Stimulated activated naive CD8-positive, alpha-beta T cell treated with anti-CD3 and anti-CD28 coated beads, Interleukin-15, amount 100 ng/mL, for 72 hours (primary cell): ENCODE measurements at regions not wholly inside any gene's neighbourhood (a gene's known extent, or its start where the extent isn't known, plus 50 kb on each side); places are given as distances from the start of the nearest gene placed in this dataset.

Experiments
- ATAC-seq: fragments of 150-1000 bp; cut with Tn5 transposase; 2 replicates; pipeline ENCODE4 v1.10.0; 2021; ENCODE audit warnings: mild to moderate bottlenecking, moderate library complexity
- DNase-seq, 2 donors: peaks; one replicate each; pipeline ENCODE4 v3.0.0; 2021 to 2022
- H3K27ac Mint-ChIP-seq, 2 donors: one replicate each; pipeline ENCODE4 v1.8.0; 2022; ENCODE audit warnings: mild to moderate bottlenecking in 2 of 2, mixed read lengths in 2 of 2, moderate library complexity in 2 of 2
- H3K27me3 Mint-ChIP-seq: one replicate; pipeline ENCODE4 v1.8.0; 2022; ENCODE audit warnings: mixed read lengths
- H3K4me1 Mint-ChIP-seq: one replicate; pipeline ENCODE4 v1.8.0; 2022; ENCODE audit warnings: mild to moderate bottlenecking, mixed read lengths
- H3K4me3 Mint-ChIP-seq, 2 donors: one replicate each; pipeline ENCODE4 v1.8.0; 2022; ENCODE audit warnings: mild to moderate bottlenecking in 2 of 2, mixed read lengths in 2 of 2, moderate library complexity in 1 of 2
- H3K9me3 Mint-ChIP-seq, 2 donors: one replicate each; pipeline ENCODE4 v1.8.0; 2022; ENCODE audit warnings: mixed read lengths in 2 of 2

DNA sequence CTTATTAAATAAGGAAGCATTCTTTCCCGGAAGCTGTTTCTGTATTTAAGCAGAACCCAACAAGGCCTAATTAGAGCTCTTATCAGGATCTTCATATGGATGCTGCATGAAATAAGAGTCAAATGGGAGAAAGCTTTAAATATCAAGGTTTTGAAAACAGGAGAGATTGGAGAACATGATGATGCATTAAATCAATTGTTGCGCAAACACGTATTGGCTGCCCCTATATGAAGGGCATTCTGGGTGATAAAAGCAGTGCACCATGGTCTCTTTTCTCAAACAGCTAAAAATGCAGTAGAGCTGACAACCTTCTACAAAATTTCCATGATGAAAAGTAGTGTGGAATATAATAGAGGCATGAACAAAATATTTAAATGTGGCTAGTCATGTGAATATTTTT, 98.9 kb downstream of the TBXT start:
- no peak for ATAC-seq
- no peak for DNase-seq
- Mint-ChIP-seq H3K9me3 (peaks cover 17 to 22% of the 10 kb centered on the region in 2 donors), H3K4me3 (no peak overlapping the region), H3K27me3 (no peaks in the 10 kb centered on the region), H3K4me1 (no peaks in the 10 kb centered on the region), H3K27ac (no peak overlapping the region)

DNA sequence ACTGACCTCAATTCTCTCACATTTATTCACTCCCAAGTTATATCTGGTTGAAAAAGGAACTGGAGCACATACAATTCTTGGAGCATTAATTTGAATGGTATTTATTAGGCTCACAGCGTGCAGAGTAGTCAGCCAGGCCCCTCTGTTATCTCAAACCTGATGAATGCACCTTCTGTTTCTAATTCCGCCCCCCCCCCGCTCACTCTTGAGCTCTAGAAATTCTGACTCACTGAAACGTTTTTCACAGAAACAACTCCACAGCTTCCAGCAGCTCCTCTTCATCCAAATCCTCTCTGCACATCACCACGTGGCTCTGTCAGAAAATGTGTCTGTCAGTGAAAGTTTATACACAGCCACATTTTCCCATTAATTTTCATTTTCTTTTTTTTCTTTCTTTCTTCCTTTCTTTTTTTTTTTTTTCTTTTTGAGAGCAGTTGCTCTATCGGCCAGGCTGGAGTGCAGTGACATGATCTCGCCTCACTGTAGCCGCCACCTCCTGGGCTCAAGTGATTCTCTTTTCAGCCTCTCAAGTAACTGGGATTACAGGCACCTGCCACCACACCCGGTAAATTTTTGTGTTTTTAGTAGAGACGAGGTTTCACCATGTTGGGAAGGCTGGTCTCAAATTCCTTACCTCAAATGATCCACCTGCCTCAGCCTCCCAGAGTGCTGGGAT, 109.4 kb downstream of the TBXT start:
- H3K27ac Mint-ChIP-seq, result peak overlapping the region in 1 of 2 donors; percentile 61
- no peak overlapping the region for H3K4me3 Mint-ChIP-seq
- H3K4me1 Mint-ChIP-seq, result no peaks in the 10 kb centered on the region
- H3K9me3 Mint-ChIP-seq, result peaks cover 9 to 25% of the 10 kb centered on the region in 2 donors
- DNase-seq (no peak), ATAC-seq (no peak)
- H3K27me3 Mint-ChIP-seq, result peaks cover 41% of the 10 kb centered on the region

DNA sequence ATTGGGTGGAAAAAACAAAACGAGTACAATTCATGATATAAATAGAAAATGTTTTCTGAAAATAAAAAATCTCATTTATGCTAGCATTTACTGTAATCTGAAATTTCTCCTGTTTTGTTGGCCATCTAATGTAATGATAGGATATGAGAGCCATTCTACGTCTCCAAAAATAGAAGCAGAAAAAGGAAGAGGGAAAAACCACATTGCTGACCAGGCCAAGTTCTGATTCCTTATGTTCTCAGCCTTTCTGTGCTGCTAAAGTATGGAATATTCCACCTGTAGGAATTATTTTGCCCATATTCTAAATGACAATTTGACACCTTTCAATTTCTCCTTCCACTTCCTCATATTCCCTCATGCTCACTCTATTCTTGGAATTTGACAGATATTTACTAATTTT, 110.2 kb downstream of the TBXT start:
- H3K4me1 Mint-ChIP-seq, result no peaks in the 10 kb centered on the region
- no peak for DNase-seq
- no peak for ATAC-seq
- H3K27ac Mint-ChIP-seq, result no peak overlapping the region
- no peak overlapping the region for H3K4me3 Mint-ChIP-seq
- H3K27me3 Mint-ChIP-seq, result peaks cover 34% of the 10 kb centered on the region
- H3K9me3 Mint-ChIP-seq, result peaks cover 9 to 24% of the 10 kb centered on the region in 2 donors

DNA sequence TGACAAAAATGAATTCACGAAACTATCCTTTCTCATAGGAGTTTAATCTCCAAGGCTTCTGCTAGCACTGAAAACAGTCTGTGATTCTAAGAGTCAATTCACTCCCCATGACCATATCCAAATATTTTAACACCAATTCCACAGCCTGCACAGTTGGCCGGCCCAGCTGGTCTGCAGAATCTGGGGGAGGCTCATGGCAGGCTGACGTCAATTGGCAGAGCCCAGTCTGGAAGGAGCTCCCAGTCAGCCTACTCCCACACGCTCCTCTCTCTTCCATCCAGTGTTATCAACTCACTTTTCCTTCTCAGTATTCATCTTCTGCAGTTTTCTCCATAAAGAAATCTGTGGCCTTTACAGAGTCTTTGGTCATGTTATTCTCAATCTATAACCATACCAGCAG, 111.0 kb downstream of the TBXT start:
- peaks cover 17 to 31% of the 10 kb centered on the region in 2 donors for H3K9me3 Mint-ChIP-seq
- H3K4me3 Mint-ChIP-seq, result no peak overlapping the region
- H3K4me1 Mint-ChIP-seq, result no peaks in the 10 kb centered on the region
- ATAC-seq (no peak), DNase-seq (no peak)
- peaks cover 28% of the 10 kb centered on the region for H3K27me3 Mint-ChIP-seq
- no peak overlapping the region for H3K27ac Mint-ChIP-seq

DNA sequence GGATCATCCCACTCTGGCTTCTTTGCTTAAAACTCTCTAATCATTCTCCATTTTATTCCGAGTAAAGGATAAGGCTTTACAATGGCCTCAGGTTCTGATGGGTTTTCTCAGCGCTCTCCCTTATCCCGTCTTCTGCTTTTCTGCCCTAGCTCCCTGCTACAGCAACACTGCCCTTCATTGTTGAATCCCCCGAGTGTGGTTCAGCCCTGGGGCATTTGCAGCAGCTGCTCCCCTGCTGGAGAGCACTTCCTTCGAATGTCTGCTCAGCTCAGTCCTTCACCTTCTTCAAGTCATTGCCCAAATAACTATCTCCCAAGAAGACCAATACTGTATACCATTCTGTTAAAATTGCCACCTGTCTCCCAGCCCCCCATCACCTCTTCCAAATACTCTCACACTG, 111.8 kb downstream of the TBXT start:
- DNase-seq (no peak), ATAC-seq (no peak)
- H3K9me3 Mint-ChIP-seq, result peaks cover 18 to 33% of the 10 kb centered on the region in 2 donors
- peaks cover 28% of the 10 kb centered on the region for H3K27me3 Mint-ChIP-seq
- no peak overlapping the region for H3K4me3 Mint-ChIP-seq
- H3K27ac Mint-ChIP-seq, result no peak overlapping the region
- no peaks in the 10 kb centered on the region for H3K4me1 Mint-ChIP-seq

DNA sequence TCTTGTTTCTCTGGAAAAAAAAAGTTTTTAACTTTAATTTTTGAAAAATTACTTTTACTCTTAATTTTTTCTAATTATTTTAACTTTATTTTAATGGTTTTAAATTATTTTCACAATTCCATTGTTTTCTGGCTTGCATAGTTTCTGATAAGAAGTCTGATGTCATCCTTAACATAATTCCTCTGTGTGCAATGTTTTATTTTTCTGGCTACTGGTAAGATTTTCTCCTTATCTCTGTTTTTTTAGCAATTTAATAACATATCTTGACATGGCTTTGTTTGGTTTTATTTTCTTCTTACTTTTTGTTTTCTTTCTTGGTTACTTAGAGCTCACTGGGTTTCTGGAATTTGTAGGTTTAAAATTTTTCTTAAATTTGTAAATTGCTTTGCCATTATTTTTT, 114.8 kb downstream of the TBXT start:
- DNase-seq, result no peak
- H3K4me3 Mint-ChIP-seq, result no peak overlapping the region
- peaks cover 19% of the 10 kb centered on the region for H3K27me3 Mint-ChIP-seq
- no peaks in the 10 kb centered on the region for H3K4me1 Mint-ChIP-seq
- H3K27ac Mint-ChIP-seq, result no peak overlapping the region
- peaks cover 18 to 33% of the 10 kb centered on the region in 2 donors for H3K9me3 Mint-ChIP-seq
- ATAC-seq, result no peak

GRCh38 chr6:166050559-166050958, 117.1 kb downstream of the TBXT start:
- no peak overlapping the region for H3K27ac Mint-ChIP-seq
- ATAC-seq (no peak), DNase-seq (no peak)
- peaks cover 10 to 27% of the 10 kb centered on the region in 2 donors for H3K9me3 Mint-ChIP-seq
- H3K27me3 Mint-ChIP-seq, result peaks cover 17% of the 10 kb centered on the region
- no peak overlapping the region for H3K4me3 Mint-ChIP-seq
- H3K4me1 Mint-ChIP-seq, result no peaks in the 10 kb centered on the region

- ATAC-seq, result no peak
- no peak overlapping the region for H3K4me3 Mint-ChIP-seq
- H3K4me1 Mint-ChIP-seq, result no peaks in the 10 kb centered on the region
- peaks cover 24% of the 10 kb centered on the region for H3K27me3 Mint-ChIP-seq
- H3K9me3 Mint-ChIP-seq, result peaks cover 5% of the 10 kb centered on the region in 2 donors
- no peak overlapping the region for H3K27ac Mint-ChIP-seq
- no peak for DNase-seq
These were observed 120.7 kb downstream of the TBXT start for GRCh38 chr6:166046982-166047381.

DNA sequence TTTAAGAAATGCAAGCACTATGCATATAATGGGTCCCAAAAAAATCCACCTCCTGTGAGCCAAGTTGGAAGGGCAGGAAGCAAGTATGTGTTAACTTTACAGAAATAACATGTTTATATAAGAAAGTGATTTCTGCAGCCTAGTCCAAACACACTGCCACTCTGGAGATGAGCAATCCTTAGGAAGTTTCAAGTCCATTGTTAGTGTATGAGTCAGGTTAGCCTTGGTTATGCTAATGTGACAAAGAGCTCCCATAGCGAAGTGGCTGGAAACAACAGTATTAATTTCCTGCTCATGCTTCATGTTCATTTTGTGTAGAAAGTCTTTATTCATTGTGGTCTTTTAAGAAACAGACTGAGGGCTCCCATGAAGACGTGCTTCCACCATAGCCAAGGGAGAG, 121.4 kb downstream of the TBXT start:
- Mint-ChIP-seq H3K4me1 (no peaks in the 10 kb centered on the region), H3K4me3 (no peak overlapping the region), H3K27ac (no peak overlapping the region), H3K27me3 (peaks cover 24% of the 10 kb centered on the region), H3K9me3 (no peaks in the 10 kb centered on the region)
- ATAC-seq (no peak), DNase-seq (no peak)

DNA sequence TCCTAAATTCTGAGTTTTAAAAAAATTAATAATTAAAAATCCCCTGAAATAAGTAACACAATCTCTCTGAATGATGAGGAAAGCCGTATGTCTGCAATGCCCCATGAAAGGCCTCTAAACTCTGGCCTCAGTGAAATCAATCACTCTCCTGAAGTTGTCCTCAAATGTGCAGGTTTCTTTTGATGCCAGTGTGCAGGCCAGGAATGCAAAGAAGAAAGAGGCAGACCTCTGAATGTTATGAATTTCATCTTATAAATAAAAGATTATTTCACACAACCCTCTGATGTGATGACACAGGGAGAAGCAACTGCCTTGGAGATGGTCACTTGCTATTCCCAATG, 121.8 kb downstream of the TBXT start:
- no peak overlapping the region for H3K27ac Mint-ChIP-seq
- DNase-seq (no peak), ATAC-seq (no peak)
- no peaks in the 10 kb centered on the region for H3K4me1 Mint-ChIP-seq
- no peaks in the 10 kb centered on the region for H3K9me3 Mint-ChIP-seq
- H3K4me3 Mint-ChIP-seq, result no peak overlapping the region
- H3K27me3 Mint-ChIP-seq, result peaks cover 24% of the 10 kb centered on the region

GRCh38 chr6:166045173-166045859, 122.3 kb downstream of the TBXT start:
- no peak overlapping the region for H3K27ac Mint-ChIP-seq
- H3K4me3 Mint-ChIP-seq, result no peak overlapping the region
- no peaks in the 10 kb centered on the region for H3K9me3 Mint-ChIP-seq
- DNase-seq, result no peak
- H3K4me1 Mint-ChIP-seq, result no peaks in the 10 kb centered on the region
- no peak for ATAC-seq
- H3K27me3 Mint-ChIP-seq, result peaks cover 24% of the 10 kb centered on the region

GRCh38 chr6:166041277-166041676, 126.4 kb downstream of the TBXT start:
- no peak for DNase-seq
- H3K27me3 Mint-ChIP-seq, result peaks cover 9% of the 10 kb centered on the region
- H3K4me1 Mint-ChIP-seq, result no peaks in the 10 kb centered on the region
- H3K4me3 Mint-ChIP-seq, result no peak overlapping the region
- ATAC-seq, result no peak
- peak overlapping the region in 1 of 2 donors; percentile 14 for H3K27ac Mint-ChIP-seq
- H3K9me3 Mint-ChIP-seq, result peaks cover 21 to 22% of the 10 kb centered on the region in 2 donors

DNA sequence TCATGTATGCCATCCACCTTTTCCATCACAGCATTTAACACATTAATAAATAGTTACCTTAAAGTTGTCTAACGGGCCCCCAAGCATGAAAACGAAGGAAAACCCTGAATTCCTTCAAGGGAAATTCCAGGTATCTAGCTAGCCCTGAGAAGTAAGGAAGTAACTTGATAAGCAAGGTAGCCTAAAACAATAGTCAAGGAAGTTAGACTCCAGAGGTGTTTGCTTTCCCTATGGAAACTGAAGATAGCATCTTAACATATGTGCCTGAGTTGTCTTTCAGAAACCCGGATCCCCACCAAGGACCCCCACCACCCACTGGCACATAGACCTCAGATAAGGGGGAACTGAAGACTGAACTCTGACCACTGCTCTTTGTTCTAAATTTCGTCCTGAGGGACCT, 127.4 kb downstream of the TBXT start:
- DNase-seq (no peak), ATAC-seq (no peak)
- Mint-ChIP-seq H3K27me3 (peaks cover 8% of the 10 kb centered on the region), H3K4me1 (no peaks in the 10 kb centered on the region), H3K9me3 (peaks cover 21 to 22% of the 10 kb centered on the region in 2 donors), H3K27ac (no peak overlapping the region), H3K4me3 (no peak overlapping the region)

DNA sequence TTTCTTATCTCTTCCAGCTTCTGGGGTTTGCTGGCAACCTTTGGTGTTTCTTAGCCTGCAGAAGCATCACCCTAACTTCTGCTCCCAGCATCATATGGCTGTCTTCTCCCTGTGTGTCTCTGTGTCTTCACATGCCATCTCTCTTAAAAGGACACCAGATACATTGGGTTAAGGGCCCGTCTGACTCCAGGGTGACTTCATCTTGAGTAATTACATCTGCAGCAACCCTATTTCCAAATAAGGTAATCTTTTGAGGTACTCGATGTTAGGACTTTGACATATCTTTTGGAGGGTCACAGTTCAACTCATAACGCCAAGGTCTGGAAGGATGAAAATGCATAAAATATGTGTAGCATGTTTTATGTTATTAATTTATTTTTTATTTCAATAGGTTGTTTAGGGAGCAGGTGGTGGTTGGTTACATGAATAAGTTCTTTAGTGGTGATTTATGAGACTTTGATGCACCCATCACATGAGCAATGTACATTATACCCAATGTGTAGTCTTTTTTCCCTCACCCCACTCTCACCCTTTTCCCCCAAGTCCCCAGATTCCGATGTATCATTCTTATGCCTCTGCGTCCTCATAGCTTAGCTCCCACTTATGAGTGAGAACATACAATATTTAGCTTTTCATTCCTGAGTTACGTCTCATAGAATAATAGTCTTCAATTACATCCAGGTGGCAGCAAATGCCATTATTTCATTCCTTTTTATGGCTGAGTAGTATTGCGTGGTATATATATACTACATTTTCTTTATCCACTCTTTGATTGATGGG, 131.1 kb downstream of the TBXT start:
- peaks cover 7% of the 10 kb centered on the region for H3K27me3 Mint-ChIP-seq

DNA sequence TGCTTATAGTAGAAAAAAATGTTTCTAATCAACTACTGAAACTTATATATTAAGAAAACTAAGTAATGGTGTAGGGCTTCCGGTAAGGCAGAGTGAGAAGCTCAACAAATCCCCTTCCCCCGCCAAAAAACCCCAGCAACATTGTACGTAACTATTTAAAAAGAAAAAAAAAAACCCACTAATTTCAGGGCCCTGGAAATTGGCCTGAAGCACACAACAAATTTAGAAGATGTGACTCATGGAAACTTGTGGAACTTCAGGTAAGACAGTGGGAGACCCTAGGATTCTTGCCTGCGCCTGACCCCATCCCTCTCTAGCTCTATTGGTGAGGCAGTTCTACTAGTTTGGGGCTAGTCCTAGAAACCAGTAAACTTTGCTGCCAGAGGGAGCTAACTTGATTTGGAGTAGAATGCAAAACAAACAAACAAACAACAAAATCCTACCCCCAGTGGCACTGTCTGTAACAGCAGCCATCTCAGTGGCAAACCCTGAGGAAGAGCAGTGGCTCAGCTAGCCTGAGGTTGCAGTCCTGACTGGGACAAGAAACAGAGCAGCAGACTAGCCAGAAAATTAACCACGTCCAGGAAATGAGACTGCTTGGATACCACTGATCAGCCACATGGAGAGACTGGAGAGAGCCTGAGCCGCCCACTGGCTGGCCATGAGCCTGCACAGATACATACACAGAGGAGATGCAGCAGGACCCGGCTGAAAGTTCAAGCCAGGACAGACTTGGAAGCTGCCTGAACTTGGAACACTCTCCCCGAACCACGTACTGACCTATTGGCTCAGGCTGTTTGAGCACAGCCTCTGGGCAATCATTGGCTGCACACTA, 135.1 kb downstream of the TBXT start:
- ATAC-seq, result peak; percentile 60

More for the DNA sequence above, 131.1 kb downstream of the TBXT start:
- H3K27ac Mint-ChIP-seq, result no peak overlapping the region
- DNase-seq (no peak), ATAC-seq (no peak)
- peaks cover 22 to 25% of the 10 kb centered on the region in 2 donors for H3K9me3 Mint-ChIP-seq
- no peaks in the 10 kb centered on the region for H3K4me1 Mint-ChIP-seq
- no peak overlapping the region for H3K4me3 Mint-ChIP-seq

More for the DNA sequence above, 135.1 kb downstream of the TBXT start:
- Mint-ChIP-seq H3K4me1 (no peaks in the 10 kb centered on the region), H3K4me3 (no peak overlapping the region), H3K27ac (no peak overlapping the region), H3K9me3 (peaks cover 6 to 8% of the 10 kb centered on the region in 2 donors), H3K27me3 (peaks cover 7% of the 10 kb centered on the region)
- DNase-seq, result no peak
